ENCODE measurements at regions not wholly inside any gene's neighbourhood (a gene's known extent, or its start where the extent isn't known, plus 50 kb on each side); places are given as distances from the start of the nearest gene placed in this dataset.

DNA sequence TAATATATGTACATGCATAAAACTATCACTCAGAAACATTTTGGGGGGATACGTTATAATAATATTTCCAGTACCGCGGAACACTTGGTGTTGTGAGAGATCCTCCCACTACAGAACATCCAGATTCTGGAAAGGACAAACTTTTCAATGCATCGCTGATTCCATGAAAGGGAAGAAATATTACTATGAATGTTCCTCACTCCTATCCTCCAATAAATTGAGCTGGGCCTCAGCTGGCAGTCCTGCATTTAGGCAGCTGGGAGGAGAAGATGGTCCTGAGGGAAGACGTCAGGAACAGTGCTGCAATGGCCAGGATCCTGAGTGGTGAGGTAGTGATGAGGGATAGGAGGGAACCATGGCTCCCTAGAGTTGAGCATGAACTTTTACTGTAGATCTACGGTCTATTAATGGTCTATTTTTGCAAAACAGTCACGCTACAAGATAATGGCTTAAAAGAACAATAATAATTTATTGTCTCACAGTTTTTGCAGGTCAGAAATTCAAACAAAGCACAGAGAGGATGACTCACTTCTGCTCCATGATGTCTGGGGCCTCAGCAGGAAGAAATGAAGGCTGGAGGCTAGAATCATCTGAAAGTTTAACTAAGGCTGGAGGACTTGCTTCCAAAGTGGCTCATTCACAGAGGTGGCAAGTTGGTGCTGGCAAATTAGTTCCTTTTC, 538.1 kb downstream of the STIM2 start:
- H4K5ac ChIP-seq (ENCODE audit: low read length): no peak overlapping the region
- H3K4me1 ChIP-seq (ENCODE audit: control insufficient read depth, low read depth, low read length): no peaks in the 10 kb centered on the region
- no peak overlapping the region for H2BK120ac ChIP-seq (ENCODE audit: low read depth, low read length)
- H2BK5ac ChIP-seq (ENCODE audit: low read length): no peak overlapping the region
- no peak overlapping the region for H3K4me3 ChIP-seq (ENCODE audit: low read length)
- no peak overlapping the region for H2AK5ac ChIP-seq (ENCODE audit: low read length)
- H3K9ac ChIP-seq (ENCODE audit: low read length): no peak overlapping the region
- DNase-seq: no peak
- WGBS (ENCODE audit: extremely low coverage, insufficient coverage, low lambda C conversion rate): no CpG with 5 or more reads among the region's 7 CpGs
- no peak overlapping the region for H3K56ac ChIP-seq (ENCODE audit: low read length)
- H4K8ac ChIP-seq (ENCODE audit: low read depth, low read length): no peak overlapping the region
- no peak overlapping the region for H3K18ac ChIP-seq (ENCODE audit: low read length)
- H3K27me3 ChIP-seq (ENCODE audit: insufficient read depth, low read length, poor library complexity): no peaks in the 10 kb centered on the region
- H2BK15ac ChIP-seq (replicated peaks; ENCODE audit: low read depth): no peak overlapping the region
- H3K4ac ChIP-seq (ENCODE audit: low read depth, low read length): no peak overlapping the region
- no peaks in the 10 kb centered on the region for H3K36me3 ChIP-seq (ENCODE audit: control insufficient read depth, insufficient read depth, low read length)
- no peak overlapping the region for H3K4me2 ChIP-seq (ENCODE audit: low read length)
- no peaks in the 10 kb centered on the region for H3K79me2 ChIP-seq (ENCODE audit: control insufficient read depth, insufficient read depth, low read length)
- no peaks in the 10 kb centered on the region for H3K79me1 ChIP-seq (ENCODE audit: low read length)
- no peak overlapping the region for H3K23ac ChIP-seq (ENCODE audit: low read length)
- H3K27ac ChIP-seq (ENCODE audit: low read depth, low read length): no peak overlapping the region

DNA sequence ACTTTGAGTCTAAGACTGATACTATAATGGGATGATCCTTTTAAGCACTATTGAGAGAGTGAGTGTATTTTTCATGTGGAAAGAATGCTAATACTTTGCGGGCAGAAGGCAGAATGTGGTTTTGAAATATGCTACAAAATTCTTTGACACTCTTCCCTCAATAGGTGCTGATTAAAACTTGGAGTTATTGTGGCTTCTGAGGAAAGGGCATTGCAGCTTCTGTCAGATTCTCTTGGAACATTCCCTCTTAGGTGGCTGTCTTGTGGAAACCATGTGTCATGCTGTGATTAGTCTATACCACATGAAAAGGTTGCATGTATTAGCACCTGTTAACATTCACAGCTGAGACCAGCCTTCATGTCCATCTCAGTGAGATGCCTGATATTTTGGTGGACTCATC, 547.0 kb downstream of the STIM2 start:
- no CpG with 5 or more reads among the region's 1 CpG for WGBS (ENCODE audit: extremely low coverage, insufficient coverage, low lambda C conversion rate)
- no peaks in the 10 kb centered on the region for H3K79me2 ChIP-seq (ENCODE audit: control insufficient read depth, insufficient read depth, low read length)
- no peak overlapping the region for H4K5ac ChIP-seq (ENCODE audit: low read length)
- H2BK120ac ChIP-seq (ENCODE audit: low read depth, low read length): no peak overlapping the region
- H2AK5ac ChIP-seq (ENCODE audit: low read length): no peak overlapping the region
- H3K27ac ChIP-seq (ENCODE audit: low read depth, low read length): no peak overlapping the region
- no peaks in the 10 kb centered on the region for H3K79me1 ChIP-seq (ENCODE audit: low read length)
- H3K23ac ChIP-seq (ENCODE audit: low read length): no peak overlapping the region
- H3K9ac ChIP-seq (ENCODE audit: low read length): no peak overlapping the region
- H3K56ac ChIP-seq (ENCODE audit: low read length): no peak overlapping the region
- no peak overlapping the region for H3K4ac ChIP-seq (ENCODE audit: low read depth, low read length)
- H2BK5ac ChIP-seq (ENCODE audit: low read length): no peak overlapping the region
- H3K4me3 ChIP-seq (ENCODE audit: low read length): no peak overlapping the region
- no peaks in the 10 kb centered on the region for H3K36me3 ChIP-seq (ENCODE audit: control insufficient read depth, insufficient read depth, low read length)
- H3K4me1 ChIP-seq (ENCODE audit: control insufficient read depth, low read depth, low read length): no peaks in the 10 kb centered on the region
- no peak for DNase-seq
- no peak overlapping the region for H2BK15ac ChIP-seq (replicated peaks; ENCODE audit: low read depth)
- no peak overlapping the region for H3K18ac ChIP-seq (ENCODE audit: low read length)
- H3K4me2 ChIP-seq (ENCODE audit: low read length): no peak overlapping the region
- H3K27me3 ChIP-seq (ENCODE audit: insufficient read depth, low read length, poor library complexity): no peaks in the 10 kb centered on the region
- H4K8ac ChIP-seq (ENCODE audit: low read depth, low read length): no peak overlapping the region

GRCh38 chr4:27412613-27413012, 552.0 kb downstream of the STIM2 start:
- no peak overlapping the region for H2BK15ac ChIP-seq (replicated peaks; ENCODE audit: low read depth)
- H3K18ac ChIP-seq (ENCODE audit: low read length): no peak overlapping the region
- H3K4ac ChIP-seq (ENCODE audit: low read depth, low read length): no peak overlapping the region
- no peak overlapping the region for H4K5ac ChIP-seq (ENCODE audit: low read length)
- no peak overlapping the region for H2BK5ac ChIP-seq (ENCODE audit: low read length)
- no peaks in the 10 kb centered on the region for H3K27me3 ChIP-seq (ENCODE audit: insufficient read depth, low read length, poor library complexity)
- no peak overlapping the region for H3K4me3 ChIP-seq (ENCODE audit: low read length)
- no peak overlapping the region for H3K27ac ChIP-seq (ENCODE audit: low read depth, low read length)
- no peaks in the 10 kb centered on the region for H3K79me2 ChIP-seq (ENCODE audit: control insufficient read depth, insufficient read depth, low read length)
- H3K4me1 ChIP-seq (ENCODE audit: control insufficient read depth, low read depth, low read length): no peaks in the 10 kb centered on the region
- H3K23ac ChIP-seq (ENCODE audit: low read length): no peak overlapping the region
- H4K8ac ChIP-seq (ENCODE audit: low read depth, low read length): no peak overlapping the region
- H3K4me2 ChIP-seq (ENCODE audit: low read length): no peak overlapping the region
- H2BK120ac ChIP-seq (ENCODE audit: low read depth, low read length): no peak overlapping the region
- H3K36me3 ChIP-seq (ENCODE audit: control insufficient read depth, insufficient read depth, low read length): no peaks in the 10 kb centered on the region
- no peak overlapping the region for H3K9ac ChIP-seq (ENCODE audit: low read length)
- H2AK5ac ChIP-seq (ENCODE audit: low read length): no peak overlapping the region
- no peak for DNase-seq
- no CpG with 5 or more reads among the region's 1 CpG for WGBS (ENCODE audit: extremely low coverage, insufficient coverage, low lambda C conversion rate)
- no peaks in the 10 kb centered on the region for H3K79me1 ChIP-seq (ENCODE audit: low read length)
- H3K56ac ChIP-seq (ENCODE audit: low read length): no peak overlapping the region

GRCh38 chr4:27414887-27415731, 554.5 kb downstream of the STIM2 start:
- Histone ChIP-seq H2BK15ac (replicated peaks; ENCODE audit: low read depth) (no peak overlapping the region), H3K27ac (ENCODE audit: low read depth, low read length) (no peak overlapping the region), H2BK5ac (ENCODE audit: low read length) (no peak overlapping the region), H3K4me2 (ENCODE audit: low read length) (no peak overlapping the region), H3K9ac (ENCODE audit: low read length) (no peak overlapping the region), H3K79me1 (ENCODE audit: low read length) (no peaks in the 10 kb centered on the region), H3K23ac (ENCODE audit: low read length) (no peak overlapping the region), H3K56ac (ENCODE audit: low read length) (no peak overlapping the region), H3K18ac (ENCODE audit: low read length) (no peak overlapping the region), H3K4me1 (ENCODE audit: control insufficient read depth, low read depth, low read length) (no peaks in the 10 kb centered on the region), H2BK120ac (ENCODE audit: low read depth, low read length) (no peak overlapping the region), H3K79me2 (ENCODE audit: control insufficient read depth, insufficient read depth, low read length) (no peaks in the 10 kb centered on the region), H3K36me3 (ENCODE audit: control insufficient read depth, insufficient read depth, low read length) (no peaks in the 10 kb centered on the region), H3K4me3 (ENCODE audit: low read length) (no peak overlapping the region), H2AK5ac (ENCODE audit: low read length) (no peak overlapping the region), H4K8ac (ENCODE audit: low read depth, low read length) (no peak overlapping the region), H3K27me3 (ENCODE audit: insufficient read depth, low read length, poor library complexity) (no peaks in the 10 kb centered on the region), H3K4ac (ENCODE audit: low read depth, low read length) (no peak overlapping the region), H4K5ac (ENCODE audit: low read length) (no peak overlapping the region)
- no peak for DNase-seq
- no CpG with 5 or more reads among the region's 3 CpGs for WGBS (ENCODE audit: extremely low coverage, insufficient coverage, low lambda C conversion rate)

DNA sequence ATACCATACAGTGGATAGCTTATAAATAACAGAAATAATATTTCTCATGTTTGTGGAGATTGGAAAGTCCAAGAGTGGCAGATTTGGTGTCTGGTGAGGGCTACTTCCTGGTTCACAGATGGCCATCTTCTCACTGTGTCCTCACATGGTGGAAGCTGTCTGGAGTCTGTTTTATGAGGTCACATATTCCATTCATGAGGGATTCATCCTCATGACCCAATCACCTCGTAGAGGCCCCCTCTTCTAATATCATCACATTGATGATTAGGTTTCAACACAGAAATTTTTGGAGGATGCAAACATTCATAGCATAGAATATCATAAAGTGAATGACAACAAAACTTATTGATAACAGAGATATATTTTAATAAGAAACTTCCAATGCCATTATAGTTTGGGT, 568.0 kb downstream of the STIM2 start:
- Histone ChIP-seq H3K79me2 (ENCODE audit: control insufficient read depth, insufficient read depth, low read length) (no peaks in the 10 kb centered on the region), H2BK5ac (ENCODE audit: low read length) (no peak overlapping the region), H4K5ac (ENCODE audit: low read length) (no peak overlapping the region), H3K9ac (ENCODE audit: low read length) (no peak overlapping the region), H2AK5ac (ENCODE audit: low read length) (no peak overlapping the region), H3K36me3 (ENCODE audit: control insufficient read depth, insufficient read depth, low read length) (no peaks in the 10 kb centered on the region), H3K56ac (ENCODE audit: low read length) (no peak overlapping the region), H3K79me1 (ENCODE audit: low read length) (no peaks in the 10 kb centered on the region), H3K27ac (ENCODE audit: low read depth, low read length) (no peak overlapping the region), H2BK15ac (replicated peaks; ENCODE audit: low read depth) (no peak overlapping the region), H2BK120ac (ENCODE audit: low read depth, low read length) (no peak overlapping the region), H3K23ac (ENCODE audit: low read length) (no peak overlapping the region), H3K4me1 (ENCODE audit: control insufficient read depth, low read depth, low read length) (no peaks in the 10 kb centered on the region), H3K27me3 (ENCODE audit: insufficient read depth, low read length, poor library complexity) (no peaks in the 10 kb centered on the region), H3K4me2 (ENCODE audit: low read length) (no peak overlapping the region), H4K8ac (ENCODE audit: low read depth, low read length) (no peak overlapping the region), H3K4ac (ENCODE audit: low read depth, low read length) (no peak overlapping the region), H3K4me3 (ENCODE audit: low read length) (no peak overlapping the region), H3K18ac (ENCODE audit: low read length) (no peak overlapping the region)
- WGBS (ENCODE audit: extremely low coverage, insufficient coverage, low lambda C conversion rate): no CpG with 5 or more reads among the region's 1 CpG
- DNase-seq: no peak

Measured in mesendoderm (in vitro differentiated cells).